RWPE2 (cell line): ENCODE measurements at regions not wholly inside any gene's neighbourhood (a gene's known extent, or its start where the extent isn't known, plus 50 kb on each side); places are given as distances from the start of the nearest gene placed in this dataset.

ENCODE experiments used
- ATAC-seq: fragments of 200-7000 bp; cut with Tn5 transposase; 3 replicates; pipeline ENCODE4 v1.9.1; 2021; ENCODE audit warnings: low read depth
- DNase-seq: peaks from one replicate; pipeline ENCODE4 v3.0.0-alpha.2; 2020; ENCODE audit warnings: low spot score
- H3K27ac ChIP-seq: fragments of 450-650 bp; 2 replicates; pipeline ENCODE4 v1.5.1; 2017; ENCODE audit warnings: mild to moderate bottlenecking; ENCODE audit not compliant: poor library complexity, severe bottlenecking
- H3K27me3 ChIP-seq: fragments of 250-450 bp; sonication (Bioruptor Pico); 2 replicates; pipeline ENCODE4 v1.5.1; 2021; ENCODE audit warnings: mild to moderate bottlenecking, moderate library complexity; ENCODE audit not compliant: insufficient read depth, poor library complexity, severe bottlenecking
- H3K36me3 ChIP-seq: fragments of 250-450 bp; sonication (Bioruptor Pico); 2 replicates; pipeline ENCODE4 v1.5.1; 2020; ENCODE audit warnings: low read depth, mild to moderate bottlenecking, moderate library complexity
- H3K4me1 ChIP-seq: fragments of 250-450 bp; sonication (Bioruptor Pico); 2 replicates; pipeline ENCODE4 v1.5.1; 2021; ENCODE audit warnings: mild to moderate bottlenecking, moderate library complexity; ENCODE audit not compliant: insufficient read depth, poor library complexity, severe bottlenecking
- H3K4me3 ChIP-seq: fragments of 250-450 bp; sonication (Bioruptor Pico); 2 replicates; pipeline ENCODE4 v1.5.1; 2021; ENCODE audit warnings: mild to moderate bottlenecking, moderate library complexity; ENCODE audit not compliant: severe bottlenecking
- H3K9me3 ChIP-seq: fragments of 250-450 bp; sonication (Bioruptor Pico); 2 replicates; pipeline ENCODE4 v1.5.1; 2021; ENCODE audit warnings: mild to moderate bottlenecking, moderate library complexity; ENCODE audit not compliant: severe bottlenecking
- TF ChIP-seq, protein P1 (sequence below): fragments of 450-650 bp; IDR thresholded peaks from one replicate; pipeline ENCODE4 v1.5.1; 2017; ENCODE audit warnings: mild to moderate bottlenecking, moderate library complexity; ENCODE audit not compliant: poor library complexity, severe bottlenecking

DNA sequence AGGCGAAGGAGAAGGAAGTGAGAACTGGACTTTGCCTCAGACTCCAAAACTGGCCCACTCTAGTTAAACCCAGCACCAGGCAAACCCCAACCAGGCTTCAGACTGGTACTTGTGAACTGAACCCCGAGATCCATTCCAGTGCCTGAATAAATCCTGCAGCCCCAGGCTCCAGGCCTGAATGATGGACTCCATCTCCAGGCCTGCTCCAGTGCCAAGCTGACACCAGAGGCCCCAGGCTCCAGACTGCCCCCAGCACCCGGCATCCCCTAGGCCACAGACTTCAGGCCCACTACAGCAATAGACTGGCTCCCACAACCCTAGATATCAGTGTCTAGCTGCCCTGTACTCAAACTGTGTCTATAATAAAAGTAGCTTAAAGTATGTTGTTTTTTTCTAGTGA is 406.8 kb downstream of the FAM181B start:
- Histone ChIP-seq H3K36me3 (no peaks in the 10 kb centered on the region), H3K27ac (no peak overlapping the region), H3K9me3 (no peaks in the 10 kb centered on the region), H3K27me3 (no peaks in the 10 kb centered on the region), H3K4me1 (no peaks in the 10 kb centered on the region), H3K4me3 (no peak overlapping the region)
- DNase-seq (no peak), ATAC-seq (no peak)
- TF ChIP-seq, protein P1, sequence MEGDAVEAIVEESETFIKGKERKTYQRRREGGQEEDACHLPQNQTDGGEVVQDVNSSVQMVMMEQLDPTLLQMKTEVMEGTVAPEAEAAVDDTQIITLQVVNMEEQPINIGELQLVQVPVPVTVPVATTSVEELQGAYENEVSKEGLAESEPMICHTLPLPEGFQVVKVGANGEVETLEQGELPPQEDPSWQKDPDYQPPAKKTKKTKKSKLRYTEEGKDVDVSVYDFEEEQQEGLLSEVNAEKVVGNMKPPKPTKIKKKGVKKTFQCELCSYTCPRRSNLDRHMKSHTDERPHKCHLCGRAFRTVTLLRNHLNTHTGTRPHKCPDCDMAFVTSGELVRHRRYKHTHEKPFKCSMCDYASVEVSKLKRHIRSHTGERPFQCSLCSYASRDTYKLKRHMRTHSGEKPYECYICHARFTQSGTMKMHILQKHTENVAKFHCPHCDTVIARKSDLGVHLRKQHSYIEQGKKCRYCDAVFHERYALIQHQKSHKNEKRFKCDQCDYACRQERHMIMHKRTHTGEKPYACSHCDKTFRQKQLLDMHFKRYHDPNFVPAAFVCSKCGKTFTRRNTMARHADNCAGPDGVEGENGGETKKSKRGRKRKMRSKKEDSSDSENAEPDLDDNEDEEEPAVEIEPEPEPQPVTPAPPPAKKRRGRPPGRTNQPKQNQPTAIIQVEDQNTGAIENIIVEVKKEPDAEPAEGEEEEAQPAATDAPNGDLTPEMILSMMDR, result no peak

DNA sequence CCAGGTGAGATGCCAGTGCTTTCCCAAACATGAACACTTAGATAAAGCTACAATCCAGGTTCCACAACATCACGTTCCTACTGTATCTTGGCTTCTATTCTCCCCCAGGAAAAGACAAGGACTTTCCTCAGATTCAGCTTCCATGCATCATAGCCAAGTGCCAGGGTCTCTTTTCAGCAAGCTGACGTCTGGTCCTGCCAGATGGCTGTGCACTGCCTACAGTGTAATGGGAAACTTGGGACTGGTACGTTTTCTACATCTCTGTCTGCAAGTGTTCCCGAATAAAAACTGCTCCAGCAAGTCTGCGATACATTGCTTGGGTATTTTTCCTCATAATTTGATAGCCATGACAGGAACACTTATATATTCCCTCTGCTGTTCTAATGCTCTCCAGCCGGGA is 412.5 kb downstream of the FAM181B start:
- no peaks in the 10 kb centered on the region for H3K9me3 ChIP-seq
- TF ChIP-seq, protein P1, result no peak
- DNase-seq (no peak), ATAC-seq (no peak)
- H3K27ac ChIP-seq, result no peak overlapping the region
- H3K27me3 ChIP-seq, result no peaks in the 10 kb centered on the region
- no peaks in the 10 kb centered on the region for H3K36me3 ChIP-seq
- no peak overlapping the region for H3K4me3 ChIP-seq
- H3K4me1 ChIP-seq, result no peaks in the 10 kb centered on the region

DNA sequence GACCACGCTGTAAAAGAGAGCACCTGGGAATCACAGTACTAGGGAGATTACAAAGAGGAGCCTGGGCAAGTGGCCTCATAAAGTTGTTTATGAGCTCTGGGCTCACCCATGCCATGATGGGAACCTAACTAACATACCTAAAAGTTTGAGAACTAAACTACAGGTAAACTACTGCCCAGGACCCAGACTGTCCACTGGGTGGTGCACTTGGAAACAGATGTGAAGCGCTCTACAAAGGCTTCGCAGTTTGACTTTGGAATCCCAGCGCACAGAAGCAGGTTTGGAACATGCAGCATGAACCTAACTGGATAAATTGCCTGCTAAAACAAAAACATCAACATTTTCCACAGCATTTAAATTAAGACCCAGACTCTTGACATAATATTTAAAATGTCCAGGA is 418.6 kb downstream of the FAM181B start:
- ATAC-seq, result peak; percentile 70; the same call in 2 of the 3 replicates
- TF ChIP-seq, protein P1, result peak; percentile 66
- no peak for DNase-seq
- Histone ChIP-seq H3K27me3 (peaks cover 3% of the 10 kb centered on the region), H3K27ac (no peak overlapping the region), H3K36me3 (no peaks in the 10 kb centered on the region), H3K9me3 (no peaks in the 10 kb centered on the region), H3K4me3 (no peak overlapping the region), H3K4me1 (no peaks in the 10 kb centered on the region)

GRCh38 chr11:82308979-82309378 is 424.7 kb downstream of the FAM181B start:
- TF ChIP-seq, protein P1, result no peak
- no peaks in the 10 kb centered on the region for H3K9me3 ChIP-seq
- no peak overlapping the region for H3K27ac ChIP-seq
- no peaks in the 10 kb centered on the region for H3K27me3 ChIP-seq
- no peaks in the 10 kb centered on the region for H3K4me1 ChIP-seq
- no peak for DNase-seq
- no peak overlapping the region for H3K4me3 ChIP-seq
- ATAC-seq, result no peak
- H3K36me3 ChIP-seq, result no peaks in the 10 kb centered on the region

DNA sequence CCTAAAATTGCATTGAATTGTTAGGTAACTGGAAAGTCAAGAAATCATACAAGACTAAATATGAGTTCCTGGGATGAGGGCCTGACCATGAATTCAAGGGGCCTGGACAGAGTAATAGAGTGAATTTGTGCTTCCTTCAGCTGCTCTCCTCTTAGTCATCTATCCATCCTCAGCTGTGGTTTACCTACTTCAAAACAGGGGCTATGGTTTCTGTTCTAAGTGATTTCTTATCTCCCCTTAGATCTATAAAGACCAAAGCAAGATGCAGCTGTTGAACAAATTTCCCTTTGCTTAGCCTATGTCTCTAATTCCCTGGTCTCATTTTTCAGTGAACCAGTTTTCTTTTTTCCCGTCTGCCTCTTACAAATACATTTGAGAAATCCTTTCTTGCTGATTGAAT is 428.5 kb downstream of the FAM181B start:
- TF ChIP-seq, protein P1, result no peak
- Histone ChIP-seq H3K36me3 (no peaks in the 10 kb centered on the region), H3K27me3 (no peaks in the 10 kb centered on the region), H3K4me1 (no peaks in the 10 kb centered on the region), H3K4me3 (no peak overlapping the region), H3K27ac (no peak overlapping the region), H3K9me3 (no peaks in the 10 kb centered on the region)
- DNase-seq (no peak), ATAC-seq (no peak)
